Stimulated activated CD4-positive, alpha-beta T cell treated with anti-CD3 and anti-CD28 coated beads, Interleukin-1b, Interleukin-23, amount 100 ng/mL, for 24 hours (primary cell): ENCODE measurements at regions not wholly inside any gene's neighbourhood (a gene's known extent, or its start where the extent isn't known, plus 50 kb on each side); places are given as distances from the start of the nearest gene placed in this dataset.

Source experiments
- DNase-seq, 4 experiments: peaks; one replicate each; pipeline ENCODE4 v3.0.0-alpha.2; 2020; ENCODE audit warnings: low read depth in 4 of 4, low spot score in 1 of 4

DNA sequence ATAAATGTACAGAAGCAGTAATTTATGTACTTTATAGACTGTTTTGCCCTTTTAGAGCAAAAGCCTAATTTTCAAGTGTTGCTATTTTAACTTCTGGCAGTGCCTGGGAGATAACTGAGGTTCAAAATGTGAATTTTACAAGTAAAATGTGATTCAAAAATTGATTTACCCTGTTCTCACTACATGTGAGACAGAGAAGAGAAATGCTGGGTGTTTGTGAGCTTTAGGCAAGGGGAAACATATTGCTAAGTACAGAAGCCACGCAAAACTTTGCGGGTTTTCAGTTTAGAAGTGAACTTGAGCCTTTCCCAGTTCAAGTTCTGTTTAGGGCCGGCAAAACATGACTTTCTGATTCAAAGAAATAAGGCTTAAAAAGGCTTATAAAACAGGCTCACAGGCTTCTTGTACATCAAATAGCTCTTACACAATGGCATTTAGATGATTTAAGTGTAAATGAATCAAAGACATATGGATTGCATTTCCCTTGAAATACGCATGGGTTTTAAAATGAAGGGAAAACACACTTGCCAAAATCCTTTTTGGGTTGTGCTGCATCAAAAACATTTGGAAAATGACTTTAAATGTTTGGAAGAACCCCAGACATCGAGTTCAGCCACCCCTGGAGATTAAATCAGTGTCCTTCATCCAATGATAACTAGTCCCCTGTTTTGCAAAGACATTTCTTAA, 370.8 kb upstream of the MEF2C start:
- no peak for DNase-seq

- DNase-seq: no peak
These were observed 363.9 kb upstream of the MEF2C start for GRCh38 chr5:89246864-89247263.

- no peak for DNase-seq
These were observed 363.3 kb upstream of the MEF2C start for GRCh38 chr5:89246252-89246651.

- DNase-seq: no peak
These were observed 360.6 kb upstream of the MEF2C start for GRCh38 chr5:89243611-89244010.

GRCh38 chr5:89241186-89241585, 358.2 kb upstream of the MEF2C start:
- no peak for DNase-seq

DNA sequence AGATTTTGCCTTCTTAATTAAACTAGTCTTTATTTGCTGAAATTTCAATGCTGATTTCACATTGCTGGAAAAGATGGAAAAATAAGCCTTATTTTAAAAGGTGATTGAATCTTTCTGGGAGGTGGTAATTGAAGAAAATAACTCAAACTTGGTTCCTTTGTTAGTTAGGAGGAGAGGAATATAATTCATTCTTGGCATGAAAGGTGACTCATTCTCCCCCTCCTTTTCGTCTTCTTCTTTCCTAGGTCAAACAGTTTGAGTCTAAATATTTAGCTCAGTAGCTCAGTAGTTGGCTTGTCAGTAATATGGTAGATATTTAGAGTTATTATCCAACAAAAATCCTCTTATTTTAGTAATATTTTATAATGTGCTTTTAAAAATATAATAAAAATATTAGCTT, 353.9 kb upstream of the MEF2C start:
- no peak for DNase-seq

GRCh38 chr5:89233462-89233861, 350.5 kb upstream of the MEF2C start:
- no peak for DNase-seq

DNA sequence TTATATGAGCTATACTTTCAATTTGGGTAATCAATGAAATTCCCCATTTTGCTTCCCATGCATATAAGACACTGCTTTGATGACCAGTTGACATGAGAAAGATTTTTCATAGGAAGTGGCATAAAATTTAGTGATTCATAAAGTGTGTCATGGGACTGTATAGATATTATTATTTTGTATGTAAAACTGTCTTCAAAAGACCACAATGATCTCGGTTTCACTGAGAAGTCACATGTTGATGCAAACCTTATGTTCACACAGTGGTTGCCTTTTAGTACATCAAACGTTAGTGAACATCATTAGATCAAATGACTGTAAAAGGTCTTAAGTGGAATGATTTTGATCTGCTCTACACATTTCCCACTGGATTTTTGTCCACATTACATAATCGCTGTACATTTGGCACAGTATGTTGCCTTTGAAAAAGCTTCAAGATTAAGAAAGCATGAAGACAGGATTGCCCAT, 349.2 kb upstream of the MEF2C start:
- DNase-seq: no peak

- no peak for DNase-seq
These were observed 347.2 kb upstream of the MEF2C start for GRCh38 chr5:89230178-89230577.

DNA sequence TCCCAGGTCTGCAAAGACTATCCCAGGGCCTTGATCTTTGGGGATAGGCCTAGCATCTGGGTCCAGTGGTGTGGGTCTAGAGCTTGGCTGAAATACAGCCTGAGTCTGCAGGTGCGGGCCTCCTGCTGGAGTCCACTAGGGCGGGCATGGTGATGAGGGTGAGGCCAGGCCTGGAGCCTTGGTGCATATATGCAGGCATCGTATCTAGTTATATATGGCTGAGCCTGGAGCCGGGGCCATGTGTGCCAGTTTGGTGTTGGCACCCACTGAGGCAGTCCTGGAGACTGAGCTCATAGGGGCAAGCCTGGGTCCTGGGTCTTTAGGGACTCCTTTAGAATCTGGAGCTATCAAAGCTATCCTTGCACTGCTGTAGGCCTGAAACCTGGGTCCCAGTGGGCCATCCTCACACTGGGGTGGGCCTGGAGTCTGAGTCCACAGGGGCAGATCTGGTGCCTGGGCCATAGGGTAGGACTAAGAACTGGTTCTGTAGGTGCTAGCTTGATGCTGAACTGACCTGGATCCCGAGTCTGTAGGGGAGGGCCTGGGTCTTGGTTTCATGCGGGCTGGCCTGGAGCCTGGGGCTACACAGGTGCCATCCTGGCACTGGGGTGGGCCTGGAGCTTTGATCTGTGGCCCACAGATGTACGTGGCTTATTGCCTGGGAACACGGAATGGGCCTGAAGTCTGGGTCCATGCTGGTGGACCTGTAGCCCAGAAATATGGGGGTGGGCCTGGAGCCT, 346.5 kb upstream of the MEF2C start:
- DNase-seq: no peak

GRCh38 chr5:89228355-89228754, 345.4 kb upstream of the MEF2C start:
- DNase-seq: no peak

- no peak for DNase-seq
These were observed 335.4 kb upstream of the MEF2C start for GRCh38 chr5:89218364-89218763.

- DNase-seq: no peak
These were observed 333.6 kb upstream of the MEF2C start for GRCh38 chr5:89216606-89217005.

GRCh38 chr5:89213573-89213972, 330.6 kb upstream of the MEF2C start:
- no peak for DNase-seq

DNA sequence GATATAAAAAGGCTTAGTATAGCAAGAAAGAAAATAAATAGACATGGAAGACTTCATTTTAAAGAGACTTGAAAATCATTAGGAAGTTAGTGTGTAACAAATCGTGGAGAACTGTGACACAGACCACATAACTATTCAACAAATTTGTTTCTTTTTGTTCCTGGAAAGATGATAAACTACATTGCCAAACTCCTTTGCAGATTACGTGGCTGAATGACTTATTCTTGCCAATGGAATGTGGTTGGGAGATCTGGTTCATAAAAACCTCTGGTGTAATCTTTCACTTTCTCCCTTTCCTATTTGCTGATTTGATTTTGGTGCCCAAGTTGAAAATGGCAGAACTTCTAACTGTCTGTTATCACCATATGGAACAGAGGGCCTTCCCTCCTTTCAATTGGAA, 328.9 kb upstream of the MEF2C start:
- no peak for DNase-seq

DNA sequence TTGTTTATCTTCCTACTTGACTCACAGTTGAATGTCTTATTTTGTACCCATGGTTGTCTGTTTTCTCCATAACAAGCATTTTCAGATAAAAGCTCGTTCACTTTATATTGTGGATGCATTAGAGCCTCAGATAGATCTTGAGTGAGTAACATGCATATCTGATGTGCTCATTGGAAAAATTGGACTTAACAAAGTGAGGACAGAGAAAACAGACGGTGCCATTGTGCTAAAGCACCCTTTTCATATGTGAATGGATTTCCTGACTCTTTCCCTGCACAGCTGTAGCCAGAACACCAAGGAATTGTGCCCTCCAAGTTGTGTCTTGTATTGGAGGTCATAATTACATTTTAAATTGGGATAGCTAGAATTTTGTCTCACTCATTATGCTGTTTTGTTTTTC, 325.8 kb upstream of the MEF2C start:
- no peak for DNase-seq

DNA sequence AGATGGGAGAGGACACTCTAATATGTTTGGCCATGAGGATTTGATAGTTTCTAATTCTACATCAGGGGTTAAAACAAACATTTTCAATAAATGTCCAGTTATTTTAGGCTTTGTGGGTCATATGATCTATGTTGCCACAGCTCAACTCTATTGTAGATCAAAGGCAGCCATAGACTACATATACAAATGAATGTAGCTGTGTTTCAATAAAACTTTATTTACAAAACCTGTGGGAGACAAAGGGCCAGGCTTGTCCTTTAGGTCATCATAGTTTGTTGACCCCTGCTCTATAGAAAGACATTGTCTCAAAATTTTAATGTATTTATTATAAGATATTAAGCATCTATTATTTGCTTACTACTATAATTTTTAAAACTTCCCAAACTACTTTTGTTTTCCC, 325.4 kb upstream of the MEF2C start:
- no peak for DNase-seq

DNA sequence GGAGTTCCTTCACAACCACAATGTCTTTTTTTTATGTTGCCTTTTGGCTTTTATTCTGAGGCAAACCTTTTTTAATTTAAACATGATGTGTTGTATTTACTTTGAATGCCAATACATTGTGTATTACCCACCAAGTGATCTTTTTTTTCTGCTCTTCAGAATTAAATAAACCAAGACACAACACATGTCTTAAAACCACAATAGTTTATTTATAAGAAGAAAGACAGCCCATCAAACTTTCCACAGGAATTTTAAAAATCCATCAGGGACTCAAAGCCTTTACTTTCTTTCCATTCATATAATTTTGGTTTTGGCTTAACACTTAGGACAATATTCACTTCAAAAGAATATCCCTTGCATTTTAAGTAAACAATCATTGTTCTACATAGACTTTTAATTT, 321.8 kb upstream of the MEF2C start:
- DNase-seq: no peak

DNA sequence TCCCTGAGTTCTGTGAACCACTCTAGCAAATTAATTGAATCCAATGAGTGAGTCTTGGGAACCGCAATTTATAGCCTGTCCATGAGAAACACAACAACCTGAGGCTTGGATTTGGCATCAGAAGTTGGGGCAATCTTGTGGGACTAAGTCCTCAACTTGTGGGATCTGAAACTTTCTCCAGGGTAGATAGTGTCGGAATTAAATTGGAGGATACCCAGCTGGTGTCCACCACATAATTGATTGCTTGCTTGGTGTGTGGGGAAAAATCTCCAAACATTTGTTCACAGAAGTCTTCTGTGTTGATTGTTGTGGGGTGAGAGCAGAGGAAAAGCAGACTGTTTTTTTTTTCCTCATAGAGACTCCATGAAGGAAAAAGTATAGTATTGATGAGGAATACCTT, 320.6 kb upstream of the MEF2C start:
- DNase-seq: no peak

DNA sequence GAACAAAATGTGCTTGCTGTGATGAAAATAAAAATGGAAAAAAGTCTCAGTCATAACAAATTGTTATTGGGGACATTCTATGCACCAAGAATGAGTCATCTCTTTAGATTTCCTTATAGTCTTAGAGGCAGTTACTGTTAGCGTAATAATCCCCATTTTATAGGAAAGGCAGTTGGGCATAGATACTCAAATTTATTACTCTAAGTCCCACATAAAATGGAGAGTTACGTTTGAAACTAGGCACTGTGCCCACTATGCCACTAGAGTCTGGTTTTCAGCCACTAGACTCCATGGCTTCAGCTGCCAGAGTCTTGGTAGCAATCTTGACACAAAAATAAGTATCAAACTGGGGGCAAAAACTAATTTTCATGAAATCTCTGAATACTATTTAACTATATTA, 317.9 kb upstream of the MEF2C start:
- no peak for DNase-seq

- DNase-seq: no peak
These were observed 316.3 kb upstream of the MEF2C start for GRCh38 chr5:89199306-89199705.

DNA sequence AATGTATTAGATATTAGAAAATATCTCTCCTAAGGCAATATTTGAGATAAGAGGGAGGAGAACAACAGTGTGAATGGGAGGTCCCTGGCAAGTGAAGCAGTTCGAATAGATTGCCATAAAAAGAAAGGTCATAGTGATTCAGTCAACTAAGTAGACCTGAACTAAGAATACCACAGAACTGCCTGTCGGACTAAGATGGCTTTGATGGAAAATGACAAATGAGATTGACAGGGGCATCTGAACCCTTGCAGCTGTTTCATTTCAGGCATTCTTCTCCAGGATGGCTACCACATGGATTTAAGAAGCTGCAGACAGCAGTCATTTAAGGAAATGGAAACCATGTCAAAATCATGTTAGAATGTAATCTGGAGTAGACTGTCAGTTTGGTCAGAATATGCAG, 308.4 kb upstream of the MEF2C start:
- no peak for DNase-seq
